CD14-positive monocyte (primary cell): ENCODE measurements at regions not wholly inside any gene's neighbourhood (a gene's known extent, or its start where the extent isn't known, plus 50 kb on each side); places are given as distances from the start of the nearest gene placed in this dataset.
A peak's percentile ranks its signal among the peaks of the same experiment; 100 is the strongest.

Source experiments
- DNase-seq, 3 donors: peaks; one replicate each; pipeline ENCODE4 v3.0.0-alpha.2; 2011 to 2022
- H2AFZ ChIP-seq: 2 replicates; pipeline ENCODE4 v1.6.0; 2012; ENCODE audit warnings: mild to moderate bottlenecking, low read depth, low read length, inconsistent platforms; ENCODE audit not compliant: insufficient read depth, poor library complexity, severe bottlenecking
- H3K27ac ChIP-seq, 2 donors: 1 replicate in 1 of 2; 2 replicates in 1 of 2; pipeline ENCODE4 v1.5.1; 2012 to 2013; ENCODE audit warnings: low read length in 2 of 2, control low read depth in 1 of 2, inconsistent platforms in 1 of 2, low read depth in 1 of 2, mild to moderate bottlenecking in 1 of 2
- H3K27me3 ChIP-seq, 2 donors: one replicate each; pipeline versions ENCODE4 v1.6.0 to v1.6.1; 2011 to 2013; ENCODE audit warnings: low read length in 2 of 2; ENCODE audit not compliant: control insufficient read depth in 2 of 2, insufficient read depth in 2 of 2
- H3K36me3 ChIP-seq, 2 donors: replicated peaks in 1 of 2; 1 replicate in 1 of 2; 2 replicates in 1 of 2; pipeline versions ENCODE4 v1.5.1 to v1.6.1; 2012 to 2013; ENCODE audit warnings: low read length in 2 of 2, control low read depth in 1 of 2, inconsistent platforms in 1 of 2, mild to moderate bottlenecking in 1 of 2; ENCODE audit not compliant: insufficient read depth in 2 of 2, control insufficient read depth in 1 of 2
- H3K4me1 ChIP-seq, 2 donors: 1 replicate in 1 of 2; 2 replicates in 1 of 2; pipeline versions ENCODE4 v1.5.1 to v1.6.1; 2012 to 2013; ENCODE audit warnings: low read length in 2 of 2, control low read depth in 1 of 2, inconsistent platforms in 1 of 2, mild to moderate bottlenecking in 1 of 2, moderate library complexity in 1 of 2; ENCODE audit not compliant: insufficient read depth in 2 of 2, control insufficient read depth in 1 of 2
- H3K4me2 ChIP-seq: replicated peaks from 2 replicates; pipeline ENCODE3; 2012; ENCODE audit warnings: low read length, moderate library complexity, mild to moderate bottlenecking; ENCODE audit not compliant: poor library complexity, severe bottlenecking; ENCODE audit errors: extremely low read depth
- H3K4me3 ChIP-seq, 3 experiments: fragments of 200-600 bp in 1 of 3; sonication (generic) in 1 of 3; replicated peaks in 1 of 3; 1 replicate in 2 of 3; 2 replicates in 1 of 3; pipeline ENCODE4 v1.5.1; 2011 to 2013; ENCODE audit warnings: low read length in 3 of 3, mild to moderate bottlenecking in 3 of 3, control low read depth in 2 of 3, low read depth in 2 of 3, inconsistent platforms in 1 of 3, moderate library complexity in 1 of 3
- H3K79me2 ChIP-seq: 2 replicates; pipeline ENCODE4 v1.6.0; 2012; ENCODE audit warnings: mild to moderate bottlenecking, control low read depth, inconsistent platforms, low read length, moderate library complexity; ENCODE audit not compliant: insufficient read depth
- H3K9ac ChIP-seq: 2 replicates; pipeline ENCODE4 v1.6.0; 2017; ENCODE audit warnings: low read length, mild to moderate bottlenecking; ENCODE audit not compliant: insufficient read depth, poor library complexity, severe bottlenecking
- H3K9me3 ChIP-seq, 2 donors: replicated peaks in 1 of 2; 1 replicate in 1 of 2; 2 replicates in 1 of 2; pipeline versions ENCODE4 v1.5.1 to v1.6.1; 2012 to 2013; ENCODE audit warnings: low read length in 2 of 2, control low read depth in 1 of 2; ENCODE audit not compliant: control insufficient read depth in 1 of 2, insufficient read depth in 1 of 2
- H4K20me1 ChIP-seq: 2 replicates; pipeline ENCODE4 v1.6.0; 2012; ENCODE audit warnings: mild to moderate bottlenecking, low read length, control low read depth, moderate library complexity; ENCODE audit not compliant: insufficient read depth
- H3K27ac Mint-ChIP-seq, 7 donors: one replicate each; pipeline ENCODE4 v1.8.0; 2020; ENCODE audit warnings: mild to moderate bottlenecking in 7 of 7, mixed read lengths in 7 of 7, moderate library complexity in 6 of 7, inconsistent platforms in 2 of 7
- H3K27me3 Mint-ChIP-seq, 3 donors: one replicate each; pipeline ENCODE4 v1.8.0; 2021 to 2022; ENCODE audit warnings: low read depth in 3 of 3, mild to moderate bottlenecking in 3 of 3, mixed read lengths in 3 of 3, moderate library complexity in 3 of 3, inconsistent platforms in 1 of 3
- H3K36me3 Mint-ChIP-seq, 2 donors: one replicate each; pipeline ENCODE4 v1.8.0; 2020; ENCODE audit warnings: mixed read lengths in 2 of 2, inconsistent platforms in 1 of 2, mild to moderate bottlenecking in 1 of 2
- H3K4me1 Mint-ChIP-seq: one replicate; pipeline ENCODE4 v1.8.0; 2020; ENCODE audit warnings: mild to moderate bottlenecking, mixed read lengths
- H3K4me3 Mint-ChIP-seq, 2 donors: one replicate each; pipeline ENCODE4 v1.8.0; 2020; ENCODE audit warnings: mild to moderate bottlenecking in 2 of 2, mixed read lengths in 2 of 2, moderate library complexity in 1 of 2
- H3K9me3 Mint-ChIP-seq, 7 donors: one replicate each; pipeline ENCODE4 v1.8.0; 2020 to 2022; ENCODE audit warnings: mixed read lengths in 7 of 7, mild to moderate bottlenecking in 6 of 7, moderate library complexity in 6 of 7, inconsistent platforms in 2 of 7
- WGBS: methylation state at CpG from one replicate; pipeline ENCODE4 v1.1.5; 2013; ENCODE audit warnings: missing lambda C conversion rate; ENCODE audit not compliant: insufficient coverage; 5-methylcytosine and 5-hydroxymethylcytosine counted together
- intact Hi-C, 2 donors: fragments of 100-400 bp; cut with micrococcal nuclease; formaldehyde crosslinking; loops; one replicate each; pipeline versions ENCODE4 v1.15.0 to v1.15.1; 2023
- TF ChIP-seq, protein P1 (sequence below): fragments of 200-600 bp; IDR thresholded peaks from one replicate; pipeline ENCODE4 v1.8.0; 2022; ENCODE audit warnings: antibody characterized with exemption, mild to moderate bottlenecking

DNA sequence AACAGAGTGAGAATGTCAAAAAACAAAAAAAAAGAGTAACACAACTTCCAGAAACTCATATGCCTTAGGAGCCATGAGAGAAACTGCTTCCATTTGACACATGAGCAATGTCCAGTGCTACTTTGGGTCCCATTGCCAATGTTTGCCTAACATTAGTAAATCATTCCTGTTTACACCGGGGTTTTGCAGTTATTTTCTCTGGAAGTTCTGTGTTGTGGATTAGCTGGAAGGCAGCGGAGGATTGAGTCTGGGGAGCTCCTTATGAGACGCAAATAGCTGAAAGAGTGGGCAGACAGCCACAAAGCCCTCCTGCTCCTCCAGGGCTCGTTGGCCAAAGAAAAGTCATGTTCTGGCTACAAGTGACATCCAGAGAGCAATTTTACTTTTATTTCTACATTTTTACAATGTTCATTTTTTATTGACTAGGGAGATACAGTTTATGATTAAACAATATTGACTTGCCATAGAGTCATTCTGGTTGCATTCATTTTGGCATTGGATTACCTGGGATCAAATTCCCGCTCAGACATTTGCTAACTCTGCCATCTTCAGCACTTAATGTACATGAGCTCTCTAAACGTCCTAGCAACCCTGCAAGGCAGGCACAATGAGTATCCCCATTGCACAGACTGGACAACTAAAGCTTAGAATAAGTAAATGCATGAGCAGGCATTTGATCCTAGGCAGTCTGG lies 66.4 kb upstream of the GALNT2 start:
- Histone ChIP-seq H3K27me3 (no peaks in the 10 kb centered on the region), H2AFZ (no peak overlapping the region), H3K4me1 (peaks cover 41 to 44% of the 10 kb centered on the region in 2 donors), H4K20me1 (no peaks in the 10 kb centered on the region), H3K4me2 (no peak overlapping the region), H3K36me3 (no peaks in the 10 kb centered on the region), H3K9ac (no peak overlapping the region), H3K27ac (peak overlapping the region in 1 of 2 donors; percentile 88), H3K4me3 (no peak overlapping the region), H3K79me2 (peaks cover 32% of the 10 kb centered on the region), H3K9me3 (peaks cover 0 to 5% of the 10 kb centered on the region in 2 donors)
- no peak for DNase-seq
- Mint-ChIP-seq H3K36me3 (peaks cover 0 to 2% of the 10 kb centered on the region in 2 donors), H3K27ac (no peak overlapping the region), H3K4me1 (peaks cover 51% of the 10 kb centered on the region), H3K27me3 (peaks cover 0 to 2% (median 0%) of the 10 kb centered on the region in 3 donors), H3K9me3 (peaks cover 0 to 4% (median 2%) of the 10 kb centered on the region in 7 donors), H3K4me3 (no peak overlapping the region)
- WGBS, result 100% methylated on average over 1 of the region's 6 CpGs
- intact Hi-C loops, result loop anchor here (10.0 kb wide), 1 partner anchor 64 kb away; the partner anchor contains the start of gene GALNT2 (in 2 of the 2)
- TF ChIP-seq, protein P1, sequence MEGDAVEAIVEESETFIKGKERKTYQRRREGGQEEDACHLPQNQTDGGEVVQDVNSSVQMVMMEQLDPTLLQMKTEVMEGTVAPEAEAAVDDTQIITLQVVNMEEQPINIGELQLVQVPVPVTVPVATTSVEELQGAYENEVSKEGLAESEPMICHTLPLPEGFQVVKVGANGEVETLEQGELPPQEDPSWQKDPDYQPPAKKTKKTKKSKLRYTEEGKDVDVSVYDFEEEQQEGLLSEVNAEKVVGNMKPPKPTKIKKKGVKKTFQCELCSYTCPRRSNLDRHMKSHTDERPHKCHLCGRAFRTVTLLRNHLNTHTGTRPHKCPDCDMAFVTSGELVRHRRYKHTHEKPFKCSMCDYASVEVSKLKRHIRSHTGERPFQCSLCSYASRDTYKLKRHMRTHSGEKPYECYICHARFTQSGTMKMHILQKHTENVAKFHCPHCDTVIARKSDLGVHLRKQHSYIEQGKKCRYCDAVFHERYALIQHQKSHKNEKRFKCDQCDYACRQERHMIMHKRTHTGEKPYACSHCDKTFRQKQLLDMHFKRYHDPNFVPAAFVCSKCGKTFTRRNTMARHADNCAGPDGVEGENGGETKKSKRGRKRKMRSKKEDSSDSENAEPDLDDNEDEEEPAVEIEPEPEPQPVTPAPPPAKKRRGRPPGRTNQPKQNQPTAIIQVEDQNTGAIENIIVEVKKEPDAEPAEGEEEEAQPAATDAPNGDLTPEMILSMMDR, result no peak

DNA sequence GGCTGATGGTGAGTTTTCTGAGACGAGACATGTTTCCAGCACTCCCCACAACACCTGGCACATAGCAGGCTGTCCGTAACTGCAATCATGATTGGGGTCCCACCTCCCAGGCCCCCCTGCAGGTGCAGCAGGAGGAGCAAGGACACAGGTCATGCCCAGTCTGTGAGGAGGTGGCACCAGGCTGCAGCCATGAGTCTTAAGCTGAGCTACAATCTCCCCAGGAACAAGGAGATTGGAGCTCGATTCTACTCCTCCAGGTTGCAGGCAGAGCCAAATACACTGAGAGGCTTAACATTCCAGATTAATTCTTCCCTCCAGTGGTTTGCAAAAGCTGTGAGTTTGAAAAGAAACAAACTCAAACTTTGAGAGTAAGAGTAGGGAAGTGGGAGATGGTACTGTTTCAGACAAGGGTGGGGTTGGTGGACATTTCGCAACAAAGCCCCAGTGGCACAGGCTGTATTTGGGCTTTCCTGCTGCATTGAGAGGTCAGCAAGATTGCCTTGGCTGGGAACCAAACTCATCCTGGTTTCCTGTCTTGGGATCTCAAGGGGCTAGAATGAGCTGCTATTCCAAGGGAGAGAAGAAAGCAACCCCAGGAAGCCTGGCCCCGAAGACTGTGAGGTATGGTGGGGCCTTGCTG lies 64.8 kb upstream of the GALNT2 start:
- H2AFZ ChIP-seq, result peak overlapping the region; percentile 56
- Mint-ChIP-seq H3K4me3 (peak overlapping the region; percentile 55 to 84), H3K36me3 (peaks cover 12 to 19% of the 10 kb centered on the region in 2 donors), H3K9me3 (no peaks in the 10 kb centered on the region), H3K27ac (peak overlapping the region; percentile 82 to 93 (median 91)), H3K4me1 (peaks cover 51% of the 10 kb centered on the region), H3K27me3 (peaks cover 0 to 2% (median 0%) of the 10 kb centered on the region in 3 donors)
- no peaks in the 10 kb centered on the region for H3K9me3 ChIP-seq
- peak; percentile 32 to 58 (median 42) for DNase-seq
- peaks cover 0 to 10% of the 10 kb centered on the region in 2 donors for H3K36me3 ChIP-seq
- peaks cover 48% of the 10 kb centered on the region for H3K79me2 ChIP-seq
- no peaks in the 10 kb centered on the region for H3K27me3 ChIP-seq
- peak overlapping the region; percentile 70 for H3K4me2 ChIP-seq
- H3K4me1 ChIP-seq, result peaks cover 41 to 44% of the 10 kb centered on the region in 2 donors
- H3K9ac ChIP-seq, result peak overlapping the region; percentile 46
- peak overlapping the region; percentile 5 to 64 (median 23) for H3K4me3 ChIP-seq
- H4K20me1 ChIP-seq, result no peaks in the 10 kb centered on the region
- 37% methylated on average over 4 of the region's 5 CpGs for WGBS
- intact Hi-C loops, result loop anchor here (10.0 kb wide), 1 partner anchor 63 kb away; the partner anchor contains the start of gene GALNT2 (in 2 of the 2)
- peak overlapping the region; percentile 59 to 88 for H3K27ac ChIP-seq
- TF ChIP-seq, protein P1, result no peak
